ENCODE measurements at regions not wholly inside any gene's neighbourhood (a gene's known extent, or its start where the extent isn't known, plus 50 kb on each side); places are given as distances from the start of the nearest gene placed in this dataset.

GRCh38 chr3:127339016-127339415 lies 51.2 kb upstream of the PRR20G start:
- TF ChIP-seq CTCF (IDR thresholded peaks at IDR 0.05) (no peak), EZH2 (IDR thresholded peaks at IDR 0.05; ENCODE audit: borderline replicate concordance, insufficient read depth, low read depth, low read length, poor library complexity, severe bottlenecking) (no peak)
